ENCODE measurements at regions not wholly inside any gene's neighbourhood (a gene's known extent, or its start where the extent isn't known, plus 50 kb on each side); places are given as distances from the start of the nearest gene placed in this dataset.

- no peak for TF ChIP-seq CTCF (IDR thresholded peaks at IDR 0.05)
Observed at GRCh38 chr1:162982364-162982763, 86.8 kb upstream of the RGS4 start.

- no peak for TF ChIP-seq CTCF (IDR thresholded peaks at IDR 0.05)
Observed at GRCh38 chr1:162977944-162978568, 91.1 kb upstream of the RGS4 start.

GRCh38 chr1:162976628-162977027 is 92.5 kb upstream of the RGS4 start:
- TF ChIP-seq CTCF (IDR thresholded peaks at IDR 0.05), result no peak

- no peak for TF ChIP-seq CTCF (IDR thresholded peaks at IDR 0.05)
Observed at GRCh38 chr1:162974810-162975209, 94.4 kb upstream of the RGS4 start.

GRCh38 chr1:162973381-162973795 is 95.8 kb upstream of the RGS4 start:
- no peak for TF ChIP-seq CTCF (IDR thresholded peaks at IDR 0.05)

GRCh38 chr1:162972773-162973172 is 96.4 kb upstream of the RGS4 start:
- TF ChIP-seq CTCF (IDR thresholded peaks at IDR 0.05), result no peak

- no peak for TF ChIP-seq CTCF (IDR thresholded peaks at IDR 0.05)
Observed at GRCh38 chr1:162970021-162970420, 99.1 kb upstream of the RGS4 start.

- no peak for TF ChIP-seq CTCF (IDR thresholded peaks at IDR 0.05)
Observed at GRCh38 chr1:162966613-162967012, 102.5 kb upstream of the RGS4 start.
